Stomach (tissue), 8 donors: ENCODE measurements at regions not wholly inside any gene's neighbourhood (a gene's known extent, or its start where the extent isn't known, plus 50 kb on each side); places are given as distances from the start of the nearest gene placed in this dataset.

Experiments used
- DNase-seq, 2 donors: peaks; one replicate each; pipeline versions ENCODE4 v3.0.0 to v3.0.0-alpha.2; 2013 to 2019
- H3K27ac ChIP-seq, 5 donors: fragments of 200-600 bp in 4 of 5; sonication (generic) in 4 of 5; one replicate each; pipeline ENCODE4 v1.5.1; 2013 to 2019; ENCODE audit warnings: mild to moderate bottlenecking in 1 of 5, moderate library complexity in 1 of 5
- H3K27me3 ChIP-seq, 3 donors: fragments of 200-600 bp; sonication (generic); one replicate each; pipeline ENCODE4 v1.5.1; 2017 to 2019; ENCODE audit warnings: mixed run types in 1 of 3
- H3K36me3 ChIP-seq, 4 donors: fragments of 200-600 bp; sonication (generic); 1 replicate in 3 of 4; 2 replicates in 1 of 4; pipeline ENCODE4 v1.5.1; 2016 to 2019
- H3K4me1 ChIP-seq, 4 donors: fragments of 200-600 bp; sonication (generic); one replicate each; pipeline ENCODE4 v1.5.1; 2016 to 2019
- H3K4me3 ChIP-seq, 4 donors: fragments of 200-600 bp; sonication (generic) in 3 of 4; one replicate each; pipeline ENCODE4 v1.5.1; 2016 to 2019; ENCODE audit warnings: mild to moderate bottlenecking in 1 of 4
- H3K9me3 ChIP-seq, 4 donors: fragments of 200-600 bp; sonication (generic); one replicate each; pipeline ENCODE4 v1.5.1; 2016 to 2019
- CTCF ChIP-seq, 7 experiments: fragments of 450-650 bp in 4 of 7; fragments of 200-600 bp in 3 of 7; sonication (generic) in 3 of 7; IDR thresholded peaks; one replicate each; pipeline ENCODE4 v1.5.1; 2016 to 2019; ENCODE audit warnings: antibody characterized with exemption in 7 of 7, control low read depth in 2 of 7, mild to moderate bottlenecking in 1 of 7
- EP300 ChIP-seq: sonication (generic); formaldehyde crosslinking; IDR thresholded peaks from one replicate; pipeline ENCODE4 v1.6.1; 2017; ENCODE audit warnings: antibody characterized with exemption
- POLR2A ChIP-seq, 4 donors: fragments of 450-650 bp; IDR thresholded peaks; one replicate each; pipeline ENCODE4 v1.6.1; 2016; ENCODE audit warnings: antibody characterized with exemption in 4 of 4, control low read depth in 2 of 4, mild to moderate bottlenecking in 1 of 4, moderate library complexity in 1 of 4
- POLR2AphosphoS5 ChIP-seq, 3 donors: sonication (generic); formaldehyde crosslinking; IDR thresholded peaks; one replicate each; pipeline ENCODE4 v1.6.1; 2016; ENCODE audit warnings: antibody characterized with exemption in 3 of 3
- WGBS, 5 donors: extraction: QIAGEN DNeasy Blood & Tissue Kit in 3 of 5; methylation state at CpG; one replicate each; pipeline versions ENCODE4 v1.1.5 to v1.1.7; 2013 to 2018; 5-methylcytosine and 5-hydroxymethylcytosine counted together
- intact Hi-C: fragments of 100-400 bp; cut with DNase I; formaldehyde crosslinking; loops from one replicate; pipeline ENCODE4 v1.15.1; 2023; ENCODE audit warnings: low total_unique reads
- donor health status: healthy with polysubstance abuse.
- donor health status: Bipolar disorder and iron deficiency.
- donor health status: healthy.

DNA sequence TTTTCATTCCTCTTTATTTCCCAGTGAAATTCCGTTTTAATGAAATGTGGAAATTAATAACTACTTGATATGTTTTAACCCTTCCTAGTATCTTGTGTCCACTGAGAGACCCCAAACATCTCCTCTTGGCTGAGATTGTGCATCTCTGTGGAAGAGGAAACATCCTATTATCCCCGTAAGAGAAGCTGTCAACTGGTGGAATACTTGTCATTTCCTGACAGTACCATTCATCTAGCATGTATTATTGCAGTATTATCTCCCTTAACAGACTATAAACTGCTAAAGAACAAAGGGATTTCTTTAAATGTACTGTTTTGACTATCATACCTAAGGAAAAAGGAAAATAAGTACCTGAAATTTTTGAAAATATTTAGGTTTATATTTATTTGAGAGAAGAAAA lies 277.3 kb upstream of the SLC7A11 start:
- intact Hi-C loops: no loop called here

DNA sequence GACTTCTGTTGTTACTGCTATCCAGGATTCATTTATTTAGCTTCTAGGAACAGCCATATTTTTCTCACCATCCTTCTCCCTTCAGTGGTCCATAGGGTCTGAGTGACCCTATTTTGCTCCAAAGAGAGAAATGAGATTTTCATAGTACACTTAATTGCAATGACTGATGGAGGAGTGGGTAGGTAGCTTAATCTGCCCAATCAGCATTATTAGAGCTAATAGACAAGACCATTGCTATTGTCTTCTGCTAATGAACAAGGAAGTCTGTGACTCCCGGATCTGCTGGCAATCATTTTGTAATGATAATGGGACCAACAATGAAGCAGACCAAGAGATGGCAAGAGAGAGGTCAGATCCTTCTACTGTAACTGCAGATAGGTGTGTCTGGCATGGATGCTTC lies 271.4 kb upstream of the SLC7A11 start:
- intact Hi-C loops: no loop called here
- no peaks in the 10 kb centered on the region for H3K27me3 ChIP-seq
- no peaks in the 10 kb centered on the region for H3K4me1 ChIP-seq
- 60 to 77% (median 74%) methylated on average over 1 of the region's 1 CpG for WGBS, 5 donors
- H3K36me3 ChIP-seq: no peaks in the 10 kb centered on the region
- H3K4me3 ChIP-seq: no peak overlapping the region
- no peaks in the 10 kb centered on the region for H3K9me3 ChIP-seq
- TF ChIP-seq EP300 (no peak), POLR2AphosphoS5 (IDR thresholded peaks at IDR 0.05) (no peak), CTCF (IDR thresholded peaks at IDR 0.05) (no peak), POLR2A (IDR thresholded peaks at IDR 0.05) (no peak)
- no peak for DNase-seq
- no peak overlapping the region for H3K27ac ChIP-seq

More for the DNA sequence above, 277.3 kb upstream of the SLC7A11 start:
- DNase-seq: no peak
- WGBS, 5 donors: 35 to 41% (median 39%) methylated on average over 2 of the region's 2 CpGs
- Histone ChIP-seq H3K4me1 (no peaks in the 10 kb centered on the region), H3K27ac (no peak overlapping the region), H3K9me3 (peaks cover 0 to 4% (median 0%) of the 10 kb centered on the region in 4 donors), H3K36me3 (no peaks in the 10 kb centered on the region), H3K27me3 (no peaks in the 10 kb centered on the region), H3K4me3 (no peak overlapping the region)
- no peak for TF ChIP-seq POLR2AphosphoS5 (IDR thresholded peaks at IDR 0.05)
- no peak for TF ChIP-seq POLR2A (IDR thresholded peaks at IDR 0.05)
- no peak for TF ChIP-seq CTCF (IDR thresholded peaks at IDR 0.05)
- TF ChIP-seq EP300: no peak

DNA sequence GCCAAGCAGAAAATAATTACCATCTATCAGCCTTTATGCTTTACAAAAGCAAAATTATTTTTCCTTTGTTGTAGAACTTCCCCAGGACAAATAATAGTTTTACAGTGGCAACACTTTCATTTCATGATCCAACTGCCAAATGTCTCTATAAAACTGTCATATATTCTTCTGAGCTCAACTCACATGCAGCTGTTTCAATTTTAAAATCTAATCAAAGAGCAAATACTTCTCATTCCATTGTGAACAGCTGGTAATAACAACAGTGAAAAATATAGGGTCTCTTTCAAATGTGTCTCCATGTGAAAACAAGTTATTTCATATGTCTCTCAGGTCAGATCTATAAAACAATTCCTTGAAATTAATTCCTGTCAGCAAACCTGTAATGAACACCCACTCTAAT lies 270.6 kb upstream of the SLC7A11 start:
- TF ChIP-seq CTCF (IDR thresholded peaks at IDR 0.05): no peak
- no peak for TF ChIP-seq POLR2A (IDR thresholded peaks at IDR 0.05)
- TF ChIP-seq EP300: no peak
- TF ChIP-seq POLR2AphosphoS5 (IDR thresholded peaks at IDR 0.05): no peak
- DNase-seq: no peak
- intact Hi-C loops: no loop called here
- Histone ChIP-seq H3K27me3 (no peaks in the 10 kb centered on the region), H3K9me3 (no peaks in the 10 kb centered on the region), H3K27ac (no peak overlapping the region), H3K4me3 (no peak overlapping the region), H3K4me1 (no peaks in the 10 kb centered on the region), H3K36me3 (no peaks in the 10 kb centered on the region)

GRCh38 chr4:138510053-138510452 lies 267.9 kb upstream of the SLC7A11 start:
- Histone ChIP-seq H3K27ac (no peak overlapping the region), H3K36me3 (no peaks in the 10 kb centered on the region), H3K27me3 (no peaks in the 10 kb centered on the region), H3K4me1 (no peaks in the 10 kb centered on the region), H3K9me3 (no peaks in the 10 kb centered on the region), H3K4me3 (no peak overlapping the region)
- no peak for DNase-seq
- TF ChIP-seq CTCF (IDR thresholded peaks at IDR 0.05) (no peak), POLR2A (IDR thresholded peaks at IDR 0.05) (no peak), POLR2AphosphoS5 (IDR thresholded peaks at IDR 0.05) (no peak), EP300 (no peak)
- 51 to 64% (median 58%) methylated on average over 3 of the region's 3 CpGs for WGBS, 5 donors
- intact Hi-C loops: no loop called here

- intact Hi-C loops: no loop called here
- Histone ChIP-seq H3K36me3 (no peaks in the 10 kb centered on the region), H3K9me3 (peaks cover 0 to 2% (median under 1%) of the 10 kb centered on the region in 4 donors), H3K4me3 (no peak overlapping the region), H3K27ac (no peak overlapping the region), H3K27me3 (no peaks in the 10 kb centered on the region), H3K4me1 (no peaks in the 10 kb centered on the region)
- WGBS, 5 donors: 21 to 76% (median 55%) methylated on average over 1 of the region's 1 CpG
- TF ChIP-seq POLR2AphosphoS5 (IDR thresholded peaks at IDR 0.05) (no peak), CTCF (IDR thresholded peaks at IDR 0.05) (no peak), EP300 (no peak), POLR2A (IDR thresholded peaks at IDR 0.05) (no peak)
- DNase-seq: no peak
Measured at GRCh38 chr4:138509346-138509745, 267.2 kb upstream of the SLC7A11 start.
